Activated CD4-positive, alpha-beta T cell treated with anti-CD3 and anti-CD28 coated beads, Interleukin-10, Interleukin-2, amounts not matched to agents 100 ng/mL and 50 ng/mL, durations not matched to agents 16 hours and 8 hours (primary cell): ENCODE measurements at regions not wholly inside any gene's neighbourhood (a gene's known extent, or its start where the extent isn't known, plus 50 kb on each side); places are given as distances from the start of the nearest gene placed in this dataset.
"Not testable (repeated sequence)": the region's sequence is repeated elsewhere in the genome, so short reads cannot be mapped to it uniquely, and the experiment has no call there.

Source experiments
- DNase-seq: peaks from one replicate; pipeline ENCODE4 v3.0.0-alpha.2; 2020

DNA sequence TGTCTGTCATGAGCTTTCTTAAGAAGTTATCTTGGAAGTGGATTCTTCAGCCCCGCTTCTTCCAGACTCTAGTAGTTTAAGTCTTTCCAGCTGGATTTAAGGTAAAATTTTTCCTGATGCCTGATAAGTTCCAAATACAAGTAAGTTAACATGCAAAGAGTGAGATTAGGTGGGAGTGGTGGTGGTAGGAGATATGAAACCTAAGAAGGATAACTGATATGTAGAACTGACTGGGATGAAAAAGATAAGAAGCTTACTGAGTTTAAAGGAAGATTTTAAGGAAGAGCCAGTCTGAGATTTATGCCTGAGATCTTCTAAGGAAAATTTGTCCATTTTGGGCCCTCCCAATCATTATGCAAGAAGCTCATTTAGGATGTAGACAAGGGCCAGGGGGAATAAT lies 250.9 kb upstream of the SYT10 start:
- DNase-seq, result no peak

DNA sequence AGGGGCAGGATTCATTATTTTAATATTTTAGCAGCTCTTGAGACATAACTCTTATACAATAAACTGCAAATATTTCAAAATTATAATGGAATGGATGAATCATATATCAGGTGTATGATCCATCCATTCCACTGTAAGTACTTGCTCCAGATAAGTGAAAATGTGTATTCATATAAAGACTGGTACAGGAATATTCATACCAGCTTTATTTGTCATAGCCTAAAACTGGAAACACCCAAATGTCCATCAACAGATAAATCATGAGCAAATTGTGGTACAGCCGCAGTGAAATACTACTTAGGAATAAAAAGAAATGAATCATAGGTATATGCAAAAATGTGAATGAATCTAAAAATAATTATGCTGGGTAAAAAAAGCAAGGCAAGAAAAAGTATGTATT lies 263.6 kb upstream of the SYT10 start:
- no peak for DNase-seq

GRCh38 chr12:33706927-33707326 lies 267.3 kb upstream of the SYT10 start:
- no peak for DNase-seq

DNA sequence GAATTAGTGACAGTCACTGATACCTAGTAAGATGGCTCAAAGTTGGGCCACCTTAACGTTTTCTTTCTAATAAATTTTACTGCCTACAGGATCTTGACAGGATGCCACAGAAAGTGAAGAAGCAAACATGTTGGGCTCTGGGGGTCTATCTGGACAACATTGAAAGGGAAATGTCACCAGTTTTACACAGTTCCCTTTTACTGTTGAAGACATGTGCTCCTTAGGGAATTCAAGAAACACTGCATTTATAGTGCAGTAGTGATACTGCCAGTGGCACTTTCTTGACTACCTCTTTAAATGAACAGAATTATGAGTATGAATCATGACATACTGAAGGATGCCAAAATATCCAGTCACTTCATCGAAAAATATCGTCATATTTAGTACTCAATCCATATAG lies 269.3 kb upstream of the SYT10 start:
- no peak for DNase-seq

- DNase-seq, result no peak
Measured at GRCh38 chr12:33710548-33710947, 270.9 kb upstream of the SYT10 start.

DNA sequence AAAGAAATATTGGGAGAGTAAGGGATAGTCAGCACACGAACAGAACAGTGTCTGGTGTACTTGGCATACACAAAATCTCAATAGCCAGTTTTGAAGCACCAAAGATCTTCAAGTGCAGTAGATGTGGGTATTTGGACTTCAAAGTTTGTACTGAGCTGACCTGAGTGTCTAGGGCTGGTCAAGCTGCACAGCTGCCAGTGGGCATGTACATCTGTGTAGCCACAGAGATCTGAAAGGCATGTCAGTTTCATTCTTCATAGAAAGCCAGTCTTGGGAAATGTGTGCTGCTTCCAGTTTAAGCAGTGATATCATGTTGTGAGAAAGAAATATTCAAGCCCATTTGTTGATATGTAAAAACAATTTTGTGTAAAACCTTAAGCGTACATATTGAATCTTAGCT lies 279.0 kb upstream of the SYT10 start:
- no peak for DNase-seq

DNA sequence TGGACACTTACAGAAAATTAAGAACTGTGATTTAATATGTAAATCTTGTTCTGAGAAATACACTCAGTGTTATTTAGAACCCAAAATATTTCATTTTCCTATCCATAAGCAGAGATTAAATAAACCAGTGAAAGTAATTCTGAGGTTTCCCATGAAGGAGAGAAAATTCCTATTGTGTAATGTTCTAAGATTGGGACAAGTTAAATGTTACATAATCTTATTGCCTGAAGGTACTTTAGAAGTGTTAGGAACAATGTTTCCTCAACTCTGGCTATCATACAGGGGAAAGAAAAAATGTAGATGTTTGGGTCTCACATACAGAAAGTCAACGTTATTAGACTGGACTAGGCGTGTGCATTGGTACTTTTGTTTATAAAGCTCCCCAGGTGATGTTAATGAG lies 281.9 kb upstream of the SYT10 start:
- DNase-seq, result no peak

DNA sequence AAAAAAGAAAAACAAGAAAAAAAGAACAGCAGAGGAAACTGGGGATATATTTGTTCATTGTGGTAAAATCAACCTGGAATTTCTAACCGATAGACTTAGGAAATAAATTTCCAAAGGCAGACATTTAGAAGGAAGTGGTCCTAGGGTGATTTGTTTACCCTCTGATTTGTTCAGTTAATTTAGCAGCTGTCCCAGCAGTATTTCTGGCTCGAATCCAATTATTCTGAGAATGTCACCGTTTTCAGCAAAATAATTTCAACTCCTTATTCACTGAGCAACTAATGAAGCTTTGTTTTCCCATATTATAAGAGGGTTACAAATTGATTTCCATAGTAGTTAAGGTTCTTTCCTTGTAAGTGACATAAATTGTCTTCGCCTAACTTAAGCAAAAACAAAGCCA lies 285.2 kb upstream of the SYT10 start:
- no peak for DNase-seq

- DNase-seq, result no peak
Measured at GRCh38 chr12:33734871-33735270, 287.4 kb upstream of the ALG10 start.

- DNase-seq, result no peak
Measured at GRCh38 chr12:33752854-33753253, 269.4 kb upstream of the ALG10 start.

DNA sequence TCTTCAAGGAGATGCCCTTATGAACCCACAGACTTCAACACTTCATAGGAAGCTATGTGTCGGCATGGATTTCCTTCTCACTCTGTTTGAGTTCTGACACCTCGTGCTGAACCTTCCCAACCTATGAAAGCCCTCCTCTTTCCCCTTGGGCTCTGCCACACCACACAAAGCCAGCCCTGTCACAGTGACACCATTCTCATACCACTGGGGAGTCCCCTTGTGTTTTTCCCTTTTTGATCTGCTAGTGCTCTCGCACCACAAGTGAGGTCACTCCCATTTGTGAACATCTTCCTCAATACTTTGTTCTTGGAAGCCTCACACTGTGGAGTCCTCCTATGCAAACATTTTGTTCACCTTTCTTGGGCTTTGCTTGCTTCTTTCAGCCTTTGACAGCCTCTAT lies 264.6 kb upstream of the ALG10 start:
- DNase-seq, result no peak

- DNase-seq, result no peak
Measured at GRCh38 chr12:33759279-33759678, 263.0 kb upstream of the ALG10 start.

- no peak for DNase-seq
Measured at GRCh38 chr12:33763331-33763730, 259.0 kb upstream of the ALG10 start.

DNA sequence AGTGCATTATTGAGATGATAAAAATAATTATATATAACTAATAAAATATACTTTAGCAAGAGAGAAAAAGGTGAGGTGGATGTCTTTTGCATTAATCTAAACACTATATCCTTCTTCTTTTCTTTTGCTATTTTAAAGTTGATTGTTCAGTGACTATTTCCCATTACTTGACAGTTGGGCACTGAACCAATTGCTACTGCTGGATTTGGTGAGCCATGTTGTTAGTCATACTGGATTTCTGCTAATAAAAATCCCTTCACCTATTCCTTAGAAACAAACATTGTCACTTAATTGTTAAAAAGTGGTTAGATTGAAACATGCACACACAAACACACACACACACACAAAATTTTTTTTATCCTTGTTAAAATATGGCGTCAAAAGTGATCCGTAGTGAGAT lies 251.6 kb upstream of the ALG10 start:
- no peak for DNase-seq

DNA sequence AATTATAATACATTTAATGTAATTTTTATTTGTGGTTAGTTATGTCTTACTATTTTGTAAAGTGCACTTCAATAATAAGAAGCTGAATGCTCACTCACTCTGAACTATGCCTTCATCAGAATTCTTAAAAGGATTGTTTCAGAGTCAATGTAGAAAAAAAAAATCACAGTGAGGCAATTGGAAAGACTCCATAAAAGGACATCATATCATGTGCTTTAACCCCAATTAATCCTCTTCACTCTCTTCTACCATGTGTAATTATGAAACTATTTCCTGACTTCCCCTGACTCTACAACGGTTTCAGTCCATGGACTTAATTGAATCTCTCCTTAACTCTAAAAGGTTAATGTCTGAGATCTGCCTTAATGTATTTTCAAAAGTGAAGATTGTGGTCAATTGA lies 250.4 kb upstream of the ALG10 start:
- DNase-seq, result no peak

- not testable (repeated sequence) for DNase-seq
Measured at GRCh38 chr12:33773091-33773490, 249.2 kb upstream of the ALG10 start.

GRCh38 chr12:33786532-33786931 lies 235.8 kb upstream of the ALG10 start:
- DNase-seq, result no peak

DNA sequence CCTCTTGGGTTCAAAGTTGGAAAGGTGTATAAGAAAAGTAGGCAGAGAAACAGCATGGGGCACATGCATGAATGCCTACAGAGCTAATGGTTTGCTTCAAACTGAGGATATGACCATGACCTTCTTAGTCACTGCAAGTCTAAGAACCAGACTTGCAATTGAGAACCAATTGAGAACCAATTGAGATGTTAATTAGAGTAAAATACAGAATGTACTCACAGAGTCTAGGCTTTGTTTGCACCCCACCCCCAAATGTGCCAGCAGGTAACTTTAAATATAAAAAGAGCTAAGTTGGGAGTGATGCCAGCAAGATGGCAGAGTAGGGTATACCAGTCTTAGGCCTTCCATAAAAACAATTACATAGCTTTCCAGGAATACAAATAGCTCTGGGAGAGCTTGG lies 227.3 kb upstream of the ALG10 start:
- no peak for DNase-seq

GRCh38 chr12:33795536-33795935 lies 226.8 kb upstream of the ALG10 start:
- DNase-seq, result no peak

DNA sequence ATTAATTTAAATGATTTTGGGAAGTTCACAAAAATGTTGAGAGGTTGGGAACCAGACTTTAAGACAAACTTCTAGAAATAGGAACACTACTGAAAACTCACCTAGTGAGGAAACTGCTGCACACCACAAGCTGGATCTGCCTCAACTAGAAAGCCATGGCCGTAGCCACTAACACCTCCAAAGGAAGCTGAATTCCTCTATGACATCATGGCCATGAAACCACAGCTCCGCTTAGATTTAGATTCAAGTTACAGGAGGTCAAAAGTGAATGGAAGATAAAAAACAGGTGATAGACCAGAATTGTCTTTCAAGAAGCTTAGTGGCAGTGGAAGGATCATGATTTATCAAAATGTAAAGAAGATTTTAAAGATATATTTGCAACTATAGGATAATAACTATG lies 208.8 kb upstream of the ALG10 start:
- no peak for DNase-seq

DNA sequence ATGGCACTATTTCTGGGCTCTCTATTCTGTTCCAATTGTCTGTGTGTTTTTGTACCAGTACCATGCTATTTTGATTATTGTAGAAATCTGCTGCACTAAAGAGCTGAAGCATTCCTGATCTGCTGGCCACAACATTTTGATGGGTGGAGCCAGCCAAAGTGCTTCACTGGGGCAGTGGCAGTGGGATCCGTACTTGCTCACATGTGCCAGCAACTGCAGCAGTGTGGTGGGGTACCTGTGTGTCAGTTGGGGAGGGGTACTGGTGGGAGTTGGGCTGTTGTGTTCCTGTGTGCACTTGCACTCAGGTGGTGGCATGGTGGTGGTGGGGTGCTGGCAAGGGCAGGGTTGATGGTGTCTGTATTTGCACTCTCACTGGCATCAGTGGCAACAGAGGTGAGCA lies 204.6 kb upstream of the ALG10 start:
- DNase-seq, result no peak

DNA sequence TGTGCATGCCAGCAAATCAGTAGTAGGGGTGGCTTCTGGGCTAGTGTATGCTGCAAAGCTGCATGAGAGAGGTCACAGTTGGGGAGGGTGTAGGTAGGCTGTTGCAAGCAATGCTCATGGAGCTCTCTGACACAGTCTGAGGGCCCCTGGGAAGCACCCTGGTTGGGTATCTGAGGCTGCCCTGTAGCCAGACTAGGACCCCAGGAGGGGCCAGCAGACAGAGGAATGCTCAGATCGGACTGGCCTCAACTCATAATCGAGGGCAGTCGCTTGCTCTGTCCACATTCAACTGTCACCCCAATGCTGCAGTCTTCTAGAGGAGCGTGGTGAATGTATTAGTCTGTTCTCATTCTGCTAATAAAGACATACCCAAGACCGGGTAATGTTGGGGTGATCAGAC lies 204.0 kb upstream of the ALG10 start:
- DNase-seq, result no peak

DNA sequence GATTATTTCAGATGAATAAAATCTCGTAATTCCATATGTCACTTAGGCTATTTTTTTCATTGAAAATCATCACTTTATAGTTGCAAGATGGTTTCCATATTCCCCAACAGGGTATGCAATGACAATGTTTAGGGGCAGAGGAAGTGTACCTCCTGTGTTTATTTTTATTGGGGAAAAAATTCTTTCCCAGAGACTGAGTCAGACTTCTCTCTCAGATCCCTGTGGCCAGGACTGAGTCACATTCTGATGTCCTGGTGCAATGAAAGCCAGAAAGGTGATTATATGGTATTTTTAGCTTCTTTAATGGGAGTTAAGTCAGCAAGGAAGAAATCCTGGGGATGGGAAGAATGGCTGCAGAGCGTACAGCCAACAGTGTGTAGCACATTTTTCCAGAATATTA lies 196.9 kb upstream of the ALG10 start:
- no peak for DNase-seq

- DNase-seq, result peak; percentile 16
Measured at GRCh38 chr12:33825986-33826602, 196.2 kb upstream of the ALG10 start.

DNA sequence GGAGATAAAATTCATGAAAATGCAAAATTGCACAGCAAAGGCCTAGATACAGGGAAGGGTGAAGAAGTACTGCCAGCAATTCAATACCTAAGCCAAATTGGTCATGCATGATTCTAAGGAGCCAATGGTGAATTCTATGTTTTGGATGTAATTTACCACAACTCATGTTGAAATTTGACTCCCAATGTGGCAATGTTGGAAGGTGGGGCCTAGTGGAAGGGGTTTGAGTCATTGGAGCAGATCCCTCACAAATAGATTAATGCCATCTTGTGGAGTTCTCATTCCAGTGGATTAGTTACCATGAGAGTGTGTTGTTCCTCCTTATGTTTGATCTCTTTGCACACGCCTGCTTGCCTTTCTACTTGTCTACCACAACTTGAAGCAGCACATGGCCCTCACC lies 194.0 kb upstream of the ALG10 start:
- DNase-seq, result no peak

GRCh38 chr12:33830070-33830469 lies 192.2 kb upstream of the ALG10 start:
- DNase-seq, result no peak
